HUES6 (cell line): ENCODE measurements at regions not wholly inside any gene's neighbourhood (a gene's known extent, or its start where the extent isn't known, plus 50 kb on each side); places are given as distances from the start of the nearest gene placed in this dataset.

Experiments
- H3K27ac ChIP-seq: 2 replicates; pipeline ENCODE4 v1.7.0; 2013; ENCODE audit warnings: low read depth, mild to moderate bottlenecking, low read length, inconsistent platforms
- H3K27me3 ChIP-seq: 2 replicates; pipeline ENCODE4 v1.6.1; 2013; ENCODE audit warnings: low read length; ENCODE audit not compliant: control insufficient read depth, insufficient read depth
- H3K36me3 ChIP-seq: 2 replicates; pipeline ENCODE4 v1.6.1; 2013; ENCODE audit warnings: low read length; ENCODE audit not compliant: control insufficient read depth, insufficient read depth
- H3K4me1 ChIP-seq: 2 replicates; pipeline ENCODE4 v1.6.1; 2013; ENCODE audit warnings: low read length; ENCODE audit not compliant: control insufficient read depth, insufficient read depth
- H3K4me3 ChIP-seq: 2 replicates; pipeline ENCODE4 v1.5.1; 2013; ENCODE audit warnings: low read depth, low read length
- H3K9ac ChIP-seq: one replicate; pipeline ENCODE4 v1.6.1; 2013; ENCODE audit warnings: mild to moderate bottlenecking, low read length
- H3K9me3 ChIP-seq: 2 replicates; pipeline ENCODE4 v1.6.1; 2013; ENCODE audit warnings: low read depth, low read length; ENCODE audit not compliant: control insufficient read depth, insufficient read depth

- H3K9ac ChIP-seq, result no peak overlapping the region
- H3K36me3 ChIP-seq, result no peaks in the 10 kb centered on the region
- peaks cover 21% of the 10 kb centered on the region for H3K4me1 ChIP-seq
- no peak overlapping the region for H3K27ac ChIP-seq
- no peaks in the 10 kb centered on the region for H3K9me3 ChIP-seq
- no peaks in the 10 kb centered on the region for H3K27me3 ChIP-seq
- no peak overlapping the region for H3K4me3 ChIP-seq
These were observed 248.7 kb upstream of the TNP1 start for GRCh38 chr2:217108575-217109027.

DNA sequence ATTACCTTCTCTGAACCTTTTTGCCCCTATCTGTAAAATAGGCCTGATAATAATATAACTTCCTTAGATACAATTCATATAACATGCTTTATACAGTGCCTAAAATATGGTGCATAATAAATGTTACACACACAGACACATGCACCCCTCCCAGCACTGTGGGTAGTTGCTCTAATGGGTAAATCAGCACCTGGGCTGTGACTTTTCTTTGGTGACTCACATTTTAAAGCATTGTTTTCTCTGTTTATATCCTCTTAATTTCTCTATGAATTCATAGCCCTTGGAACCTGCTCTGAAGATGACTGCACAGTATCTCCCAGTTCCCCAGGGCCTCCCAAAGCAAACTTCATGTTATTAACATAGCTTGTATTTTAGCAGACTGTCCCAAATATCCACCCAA, 248.2 kb upstream of the TNP1 start:
- H3K9ac ChIP-seq, result no peak overlapping the region
- H3K4me1 ChIP-seq, result peaks cover 21% of the 10 kb centered on the region
- H3K27me3 ChIP-seq, result no peaks in the 10 kb centered on the region
- no peaks in the 10 kb centered on the region for H3K36me3 ChIP-seq
- no peak overlapping the region for H3K27ac ChIP-seq
- no peak overlapping the region for H3K4me3 ChIP-seq
- no peaks in the 10 kb centered on the region for H3K9me3 ChIP-seq

GRCh38 chr2:217107480-217107879, 247.6 kb upstream of the TNP1 start:
- Histone ChIP-seq H3K4me3 (no peak overlapping the region), H3K9me3 (no peaks in the 10 kb centered on the region), H3K4me1 (peaks cover 21% of the 10 kb centered on the region), H3K9ac (no peak overlapping the region), H3K36me3 (no peaks in the 10 kb centered on the region), H3K27me3 (no peaks in the 10 kb centered on the region), H3K27ac (no peak overlapping the region)

- Histone ChIP-seq H3K36me3 (no peaks in the 10 kb centered on the region), H3K9me3 (no peaks in the 10 kb centered on the region), H3K27ac (no peak overlapping the region), H3K9ac (no peak overlapping the region), H3K27me3 (no peaks in the 10 kb centered on the region), H3K4me1 (peaks cover 21% of the 10 kb centered on the region), H3K4me3 (no peak overlapping the region)
These were observed 246.8 kb upstream of the TNP1 start for GRCh38 chr2:217106650-217107014.

GRCh38 chr2:217105733-217106649, 246.1 kb upstream of the TNP1 start:
- H3K4me1 ChIP-seq, result peaks cover 21% of the 10 kb centered on the region
- H3K27ac ChIP-seq, result peak overlapping the region; percentile 51; the same call in 1 of the 2 replicates
- no peaks in the 10 kb centered on the region for H3K36me3 ChIP-seq
- H3K4me3 ChIP-seq, result no peak overlapping the region
- no peaks in the 10 kb centered on the region for H3K9me3 ChIP-seq
- H3K27me3 ChIP-seq, result no peaks in the 10 kb centered on the region
- H3K9ac ChIP-seq, result peak overlapping the region; percentile 47

DNA sequence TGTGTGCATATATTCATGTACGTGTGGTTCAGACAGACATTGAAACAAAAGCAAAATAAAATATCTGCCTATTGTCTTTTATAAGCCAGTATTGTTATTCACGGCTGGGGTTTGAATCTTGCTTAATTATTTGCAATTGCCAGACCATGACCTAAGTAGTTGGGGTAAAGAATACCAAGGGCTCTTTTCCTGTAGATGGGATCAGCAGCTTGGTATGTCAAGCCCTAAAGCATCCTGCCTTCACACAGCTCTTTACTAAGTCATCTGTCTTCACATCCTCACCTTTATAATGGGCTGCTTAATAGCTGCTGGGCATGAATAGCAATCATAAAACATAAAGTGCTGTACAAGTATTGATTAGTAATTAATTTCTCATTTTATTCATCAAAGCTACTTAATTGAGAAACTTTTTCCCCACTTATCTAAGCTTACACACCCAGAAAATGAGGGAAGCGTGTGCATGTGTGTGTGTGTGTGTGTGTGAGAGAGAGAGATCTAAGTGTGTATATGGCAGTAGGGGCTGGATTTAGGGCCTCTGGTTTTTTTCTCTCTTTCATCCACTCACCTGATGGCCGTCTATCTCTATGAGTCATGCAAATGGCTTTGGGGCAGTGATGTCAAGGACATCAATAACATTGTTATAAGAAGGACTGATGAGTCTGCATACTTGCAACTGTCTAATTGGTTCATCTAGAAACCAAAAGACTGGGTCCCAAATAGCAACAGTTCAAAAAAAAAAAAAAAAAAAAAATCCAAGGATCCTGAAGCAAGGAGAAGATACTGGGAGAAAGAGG, 244.1 kb upstream of the TNP1 start:
- H3K4me3 ChIP-seq, result no peak overlapping the region
- H3K27me3 ChIP-seq, result no peaks in the 10 kb centered on the region
- H3K27ac ChIP-seq, result no peak overlapping the region
- H3K9ac ChIP-seq, result no peak overlapping the region
- H3K4me1 ChIP-seq, result peaks cover 21% of the 10 kb centered on the region
- H3K36me3 ChIP-seq, result no peaks in the 10 kb centered on the region
- no peaks in the 10 kb centered on the region for H3K9me3 ChIP-seq

- Histone ChIP-seq H3K9me3 (no peaks in the 10 kb centered on the region), H3K36me3 (no peaks in the 10 kb centered on the region), H3K27me3 (no peaks in the 10 kb centered on the region), H3K4me3 (no peak overlapping the region), H3K9ac (no peak overlapping the region), H3K27ac (no peak overlapping the region), H3K4me1 (peaks cover 21% of the 10 kb centered on the region)
These were observed 243.1 kb upstream of the TNP1 start for GRCh38 chr2:217102956-217103355.

- Histone ChIP-seq H3K27ac (no peak overlapping the region), H3K9ac (no peak overlapping the region), H3K4me1 (peaks cover 21% of the 10 kb centered on the region), H3K9me3 (no peaks in the 10 kb centered on the region), H3K4me3 (no peak overlapping the region), H3K36me3 (no peaks in the 10 kb centered on the region), H3K27me3 (no peaks in the 10 kb centered on the region)
These were observed 242.1 kb upstream of the TNP1 start for GRCh38 chr2:217101972-217102371.

- peaks cover 8% of the 10 kb centered on the region for H3K4me1 ChIP-seq
- H3K27ac ChIP-seq, result no peak overlapping the region
- H3K27me3 ChIP-seq, result no peaks in the 10 kb centered on the region
- H3K9ac ChIP-seq, result no peak overlapping the region
- no peak overlapping the region for H3K4me3 ChIP-seq
- no peaks in the 10 kb centered on the region; the same call in 1 of the 2 replicates for H3K9me3 ChIP-seq
- no peaks in the 10 kb centered on the region for H3K36me3 ChIP-seq
These were observed 239.7 kb upstream of the TNP1 start for GRCh38 chr2:217099561-217099960.

- Histone ChIP-seq H3K27me3 (no peaks in the 10 kb centered on the region), H3K9me3 (peaks cover 3% of the 10 kb centered on the region; the same call in 1 of the 2 replicates), H3K4me3 (no peak overlapping the region), H3K27ac (no peak overlapping the region), H3K36me3 (no peaks in the 10 kb centered on the region), H3K4me1 (no peaks in the 10 kb centered on the region), H3K9ac (no peak overlapping the region)
These were observed 238.6 kb upstream of the TNP1 start for GRCh38 chr2:217098435-217098834.

DNA sequence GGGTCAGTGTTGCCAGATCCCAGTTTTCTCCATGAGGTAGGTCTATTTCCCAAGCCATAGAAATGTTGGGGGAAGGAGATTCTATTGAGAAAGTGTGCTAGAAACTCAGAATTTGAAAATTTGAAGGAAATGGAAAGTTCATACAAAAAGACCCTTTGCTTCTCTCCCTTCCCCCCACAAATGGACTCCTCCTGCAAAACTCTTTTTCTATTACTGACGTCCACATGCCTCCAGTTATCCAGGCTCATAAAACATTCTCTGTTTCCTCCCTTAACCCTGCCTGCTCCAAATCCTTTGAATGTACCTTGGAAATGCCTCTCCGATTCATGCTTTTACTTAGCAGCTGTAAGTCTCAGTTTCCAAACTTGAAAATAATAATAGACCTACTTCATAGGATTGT, 237.5 kb upstream of the TNP1 start:
- H3K27ac ChIP-seq, result no peak overlapping the region
- H3K27me3 ChIP-seq, result no peaks in the 10 kb centered on the region
- H3K9ac ChIP-seq, result no peak overlapping the region
- H3K4me3 ChIP-seq, result no peak overlapping the region
- no peaks in the 10 kb centered on the region for H3K4me1 ChIP-seq
- H3K9me3 ChIP-seq, result peaks cover 3% of the 10 kb centered on the region; the same call in 1 of the 2 replicates
- H3K36me3 ChIP-seq, result no peaks in the 10 kb centered on the region
